Neural progenitor cell (in vitro differentiated cells): ENCODE measurements at regions not wholly inside any gene's neighbourhood (a gene's known extent, or its start where the extent isn't known, plus 50 kb on each side); places are given as distances from the start of the nearest gene placed in this dataset.

Experiments used
- DNase-seq: peaks from one replicate; pipeline ENCODE4 v3.0.0-alpha.2; 2016; ENCODE audit warnings: low spot score
- H2AFZ ChIP-seq: fragments of 200-600 bp; sonication (generic); replicated peaks from 2 replicates; pipeline ENCODE4 v1.6.1; 2016; ENCODE audit warnings: antibody characterized with exemption
- H3F3A ChIP-seq: fragments of 200-600 bp; sonication (generic); 2 replicates; pipeline ENCODE4 v1.6.1; 2016; ENCODE audit warnings: antibody characterized with exemption, low read depth
- H3K27ac ChIP-seq: fragments of 200-600 bp; sonication (generic); 2 replicates; pipeline ENCODE4 v1.5.1; 2016; ENCODE audit warnings: mild to moderate bottlenecking
- H3K27me3 ChIP-seq: fragments of 200-600 bp; sonication (generic); 2 replicates; pipeline ENCODE4 v1.6.1; 2016; ENCODE audit warnings: mild to moderate bottlenecking, moderate library complexity
- H3K36me3 ChIP-seq: fragments of 200-600 bp; sonication (generic); 2 replicates; pipeline ENCODE4 v1.5.1; 2016
- H3K4me1 ChIP-seq: fragments of 200-600 bp; sonication (generic); 2 replicates; pipeline ENCODE4 v1.6.1; 2016; ENCODE audit warnings: mixed run types
- H3K4me2 ChIP-seq: fragments of 200-600 bp; sonication (generic); 2 replicates; pipeline ENCODE4 v1.6.1; 2016
- H3K4me3 ChIP-seq: fragments of 200-600 bp; sonication (generic); 2 replicates; pipeline ENCODE4 v1.5.1; 2016
- H3K79me2 ChIP-seq: fragments of 200-600 bp; sonication (generic); 2 replicates; pipeline ENCODE4 v1.6.1; 2016; ENCODE audit warnings: low read depth
- H3K9ac ChIP-seq: fragments of 200-600 bp; sonication (generic); 2 replicates; pipeline ENCODE4 v1.6.1; 2016
- H3K9me3 ChIP-seq: fragments of 200-600 bp; sonication (generic); 2 replicates; pipeline ENCODE4 v1.5.1; 2016; ENCODE audit warnings: low read depth
- H4K20me1 ChIP-seq: fragments of 200-600 bp; sonication (generic); 2 replicates; pipeline ENCODE4 v1.6.1; 2016; ENCODE audit warnings: low read depth
- H3K27ac Mint-ChIP-seq: 3 replicates; pipeline ENCODE4 v1.8.0; 2021; ENCODE audit warnings: mixed read lengths
- H3K27me3 Mint-ChIP-seq: 2 replicates; pipeline ENCODE4 v1.8.0; 2022; ENCODE audit warnings: low read depth, mild to moderate bottlenecking, inconsistent platforms, moderate library complexity, mixed read lengths; ENCODE audit not compliant: insufficient read depth
- H3K36me3 Mint-ChIP-seq: 3 replicates; pipeline ENCODE4 v1.8.0; 2021; ENCODE audit warnings: mixed read lengths
- H3K4me1 Mint-ChIP-seq: 3 replicates; pipeline ENCODE4 v1.8.0; 2021; ENCODE audit warnings: mixed read lengths
- H3K4me3 Mint-ChIP-seq: 3 replicates; pipeline ENCODE4 v1.8.0; 2021; ENCODE audit warnings: mild to moderate bottlenecking, moderate library complexity, mixed read lengths
- H3K9me3 Mint-ChIP-seq: 3 replicates; pipeline ENCODE4 v1.8.0; 2020; ENCODE audit warnings: mixed read lengths
- EZH2 ChIP-seq: fragments of 200-600 bp; sonication (generic); IDR thresholded peaks from 2 replicates; pipeline ENCODE4 v1.6.1; 2017; ENCODE audit warnings: antibody characterized with exemption, mild to moderate bottlenecking, moderate library complexity
- EZH2phosphoT487 ChIP-seq: fragments of 200-600 bp; sonication (generic); IDR thresholded peaks from 2 replicates; pipeline ENCODE4 v1.6.1; 2017; ENCODE audit warnings: antibody characterized with exemption
- TF ChIP-seq, protein P1 (sequence below): fragments of 200-600 bp; sonication (generic); IDR thresholded peaks from 2 replicates; pipeline ENCODE4 v1.5.1; 2017; ENCODE audit warnings: antibody characterized with exemption, mild to moderate bottlenecking

DNA sequence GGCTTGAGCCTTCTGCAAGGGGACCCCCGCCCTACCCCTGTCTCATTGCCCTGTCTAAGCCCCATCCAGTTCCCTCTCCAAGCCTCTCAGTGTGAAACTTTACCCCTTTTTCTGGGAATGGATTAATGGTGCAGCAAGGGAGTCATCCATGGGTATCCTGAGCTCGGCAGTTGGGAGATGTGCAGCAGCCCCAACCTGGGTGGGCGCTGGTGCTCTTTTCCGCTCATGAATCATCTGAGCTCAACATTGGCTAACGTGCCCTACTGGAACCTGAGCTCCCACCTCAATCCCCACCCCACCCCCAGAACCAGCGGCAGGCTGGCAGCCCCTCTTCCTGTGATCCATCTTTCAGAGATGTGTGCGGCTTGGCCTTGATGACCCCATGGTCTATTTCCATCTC is 130.3 kb upstream of the MSX1 start:
- Mint-ChIP-seq H3K9me3 (peaks cover 39% of the 10 kb centered on the region), H3K27ac (no peak overlapping the region), H3K4me1 (no peaks in the 10 kb centered on the region), H3K36me3 (peaks cover 13% of the 10 kb centered on the region), H3K4me3 (no peak overlapping the region), H3K27me3 (peaks cover 6% of the 10 kb centered on the region)
- no peak overlapping the region for H3K4me2 ChIP-seq
- DNase-seq, result no peak
- no peaks in the 10 kb centered on the region for H4K20me1 ChIP-seq
- no peaks in the 10 kb centered on the region for H3K36me3 ChIP-seq
- TF ChIP-seq EZH2phosphoT487 (no peak), EZH2 (no peak)
- TF ChIP-seq, protein P1, sequence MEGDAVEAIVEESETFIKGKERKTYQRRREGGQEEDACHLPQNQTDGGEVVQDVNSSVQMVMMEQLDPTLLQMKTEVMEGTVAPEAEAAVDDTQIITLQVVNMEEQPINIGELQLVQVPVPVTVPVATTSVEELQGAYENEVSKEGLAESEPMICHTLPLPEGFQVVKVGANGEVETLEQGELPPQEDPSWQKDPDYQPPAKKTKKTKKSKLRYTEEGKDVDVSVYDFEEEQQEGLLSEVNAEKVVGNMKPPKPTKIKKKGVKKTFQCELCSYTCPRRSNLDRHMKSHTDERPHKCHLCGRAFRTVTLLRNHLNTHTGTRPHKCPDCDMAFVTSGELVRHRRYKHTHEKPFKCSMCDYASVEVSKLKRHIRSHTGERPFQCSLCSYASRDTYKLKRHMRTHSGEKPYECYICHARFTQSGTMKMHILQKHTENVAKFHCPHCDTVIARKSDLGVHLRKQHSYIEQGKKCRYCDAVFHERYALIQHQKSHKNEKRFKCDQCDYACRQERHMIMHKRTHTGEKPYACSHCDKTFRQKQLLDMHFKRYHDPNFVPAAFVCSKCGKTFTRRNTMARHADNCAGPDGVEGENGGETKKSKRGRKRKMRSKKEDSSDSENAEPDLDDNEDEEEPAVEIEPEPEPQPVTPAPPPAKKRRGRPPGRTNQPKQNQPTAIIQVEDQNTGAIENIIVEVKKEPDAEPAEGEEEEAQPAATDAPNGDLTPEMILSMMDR, result no peak
- no peak overlapping the region for H2AFZ ChIP-seq
- H3K27ac ChIP-seq, result no peak overlapping the region
- no peak overlapping the region for H3K4me3 ChIP-seq
- no peaks in the 10 kb centered on the region for H3K79me2 ChIP-seq
- no peaks in the 10 kb centered on the region for H3K4me1 ChIP-seq
- no peaks in the 10 kb centered on the region for H3F3A ChIP-seq
- H3K27me3 ChIP-seq, result no peaks in the 10 kb centered on the region
- peaks cover 5% of the 10 kb centered on the region for H3K9me3 ChIP-seq
- H3K9ac ChIP-seq, result no peak overlapping the region

GRCh38 chr4:4727536-4727935 is 131.9 kb upstream of the MSX1 start:
- no peak overlapping the region for H3K4me2 ChIP-seq
- H3K27ac ChIP-seq, result no peak overlapping the region
- Mint-ChIP-seq H3K4me1 (no peaks in the 10 kb centered on the region), H3K9me3 (peaks cover 53% of the 10 kb centered on the region), H3K27ac (no peak overlapping the region), H3K36me3 (peaks cover 13% of the 10 kb centered on the region), H3K4me3 (no peak overlapping the region), H3K27me3 (no peaks in the 10 kb centered on the region)
- H3K9me3 ChIP-seq, result peaks cover 5% of the 10 kb centered on the region
- H3K36me3 ChIP-seq, result no peaks in the 10 kb centered on the region
- no peak for DNase-seq
- H3K27me3 ChIP-seq, result no peaks in the 10 kb centered on the region
- no peaks in the 10 kb centered on the region for H3F3A ChIP-seq
- H3K4me1 ChIP-seq, result no peaks in the 10 kb centered on the region
- H3K9ac ChIP-seq, result no peak overlapping the region
- H3K79me2 ChIP-seq, result no peaks in the 10 kb centered on the region
- H2AFZ ChIP-seq, result no peak overlapping the region
- no peaks in the 10 kb centered on the region for H4K20me1 ChIP-seq
- no peak for TF ChIP-seq EZH2
- TF ChIP-seq, protein P1, result no peak
- no peak for TF ChIP-seq EZH2phosphoT487
- no peak overlapping the region for H3K4me3 ChIP-seq

DNA sequence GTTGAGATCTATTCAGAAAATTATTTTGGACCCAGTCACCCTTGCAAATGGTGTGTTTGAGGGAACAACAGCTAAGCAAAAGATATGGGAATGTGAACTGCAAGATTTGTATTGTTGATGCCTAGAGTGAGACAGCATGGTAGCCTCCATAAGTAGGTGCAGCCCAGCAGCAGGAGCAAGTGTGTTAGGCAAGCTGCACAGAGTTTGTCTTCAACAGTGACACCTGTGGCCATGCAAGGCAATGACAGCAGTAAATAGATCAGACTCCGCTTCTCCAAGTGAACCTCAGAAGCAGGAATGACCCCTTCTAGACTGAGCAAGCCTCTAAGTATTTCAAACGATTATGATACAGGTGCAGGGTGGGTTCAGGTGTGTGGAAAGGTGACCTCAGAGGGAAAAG is 133.4 kb upstream of the MSX1 start:
- Histone ChIP-seq H3K79me2 (no peaks in the 10 kb centered on the region), H3K4me2 (no peak overlapping the region), H3K4me1 (no peaks in the 10 kb centered on the region), H3K36me3 (no peaks in the 10 kb centered on the region), H3K9me3 (peaks cover 5% of the 10 kb centered on the region), H3K9ac (no peak overlapping the region), H3K27me3 (no peaks in the 10 kb centered on the region), H3K27ac (no peak overlapping the region), H3F3A (no peaks in the 10 kb centered on the region), H3K4me3 (no peak overlapping the region), H4K20me1 (no peaks in the 10 kb centered on the region), H2AFZ (no peak overlapping the region)
- DNase-seq, result no peak
- H3K9me3 Mint-ChIP-seq, result peaks cover 53% of the 10 kb centered on the region
- H3K4me1 Mint-ChIP-seq, result no peaks in the 10 kb centered on the region
- no peak overlapping the region for H3K4me3 Mint-ChIP-seq
- no peaks in the 10 kb centered on the region for H3K27me3 Mint-ChIP-seq
- no peak overlapping the region for H3K27ac Mint-ChIP-seq
- TF ChIP-seq, protein P1, result peak; percentile 43
- TF ChIP-seq EZH2, result no peak
- peaks cover 13% of the 10 kb centered on the region for H3K36me3 Mint-ChIP-seq

DNA sequence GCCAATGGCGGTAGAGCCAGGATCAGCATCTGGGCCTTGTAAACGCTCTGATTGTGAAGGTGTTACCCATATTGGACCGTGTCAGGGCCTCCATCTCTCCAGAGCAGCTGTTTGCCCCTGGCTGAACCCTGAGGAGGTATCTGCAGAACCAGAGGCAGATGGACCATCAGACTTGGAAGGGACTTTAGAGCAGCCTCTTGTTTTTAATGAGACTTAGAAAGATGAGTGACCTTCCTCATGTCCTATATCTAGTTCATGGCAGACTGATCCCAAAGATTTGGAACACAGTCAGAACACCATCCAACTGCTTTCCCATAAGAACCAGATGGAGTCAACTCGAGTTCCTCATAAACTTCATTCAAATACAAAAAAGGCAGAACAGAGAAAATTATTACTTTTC is 135.1 kb upstream of the MSX1 start:
- H2AFZ ChIP-seq, result no peak overlapping the region
- Mint-ChIP-seq H3K9me3 (peaks cover 49% of the 10 kb centered on the region), H3K27me3 (no peaks in the 10 kb centered on the region), H3K27ac (no peak overlapping the region), H3K4me3 (no peak overlapping the region), H3K36me3 (peaks cover 13% of the 10 kb centered on the region), H3K4me1 (peaks cover 12% of the 10 kb centered on the region)
- no peak overlapping the region for H3K4me2 ChIP-seq
- peaks cover 5% of the 10 kb centered on the region for H3K9me3 ChIP-seq
- TF ChIP-seq EZH2phosphoT487 (no peak), EZH2 (no peak)
- TF ChIP-seq, protein P1, result no peak
- no peak for DNase-seq
- no peaks in the 10 kb centered on the region for H3K4me1 ChIP-seq
- no peaks in the 10 kb centered on the region for H3K79me2 ChIP-seq
- no peak overlapping the region for H3K27ac ChIP-seq
- no peaks in the 10 kb centered on the region for H3K36me3 ChIP-seq
- no peak overlapping the region for H3K4me3 ChIP-seq
- H3K9ac ChIP-seq, result no peak overlapping the region
- no peaks in the 10 kb centered on the region for H4K20me1 ChIP-seq
- H3F3A ChIP-seq, result no peaks in the 10 kb centered on the region
- no peaks in the 10 kb centered on the region for H3K27me3 ChIP-seq
